Psoas muscle (tissue), 7 donors: ENCODE measurements at regions not wholly inside any gene's neighbourhood (a gene's known extent, or its start where the extent isn't known, plus 50 kb on each side); places are given as distances from the start of the nearest gene placed in this dataset.

Experiments
- ATAC-seq, 4 donors: fragments of 200-7000 bp; cut with Tn5 transposase; one replicate each; pipeline ENCODE4 v1.9.1; 2020; ENCODE audit warnings: moderate library complexity in 3 of 4, mild to moderate bottlenecking in 2 of 4
- DNase-seq, 2 donors: peaks; one replicate each; pipeline ENCODE4 v3.0.0-alpha.2; 2020
- H3K27ac ChIP-seq: fragments of 200-600 bp; one replicate; pipeline ENCODE4 v1.8.0; 2022
- H3K27me3 ChIP-seq, 3 donors: fragments of 200-600 bp in 1 of 3; one replicate each; pipeline versions ENCODE4 v1.6.1 to v1.8.0; 2013 to 2022; ENCODE audit warnings: low read length in 2 of 3, mild to moderate bottlenecking in 2 of 3, moderate library complexity in 1 of 3; ENCODE audit not compliant: insufficient read depth in 3 of 3
- H3K36me3 ChIP-seq, 2 donors: fragments of 200-600 bp in 1 of 2; one replicate each; pipeline versions ENCODE4 v1.6.1 to v1.8.0; 2013 to 2022; ENCODE audit warnings: low read depth in 1 of 2, mild to moderate bottlenecking in 1 of 2, moderate library complexity in 1 of 2; ENCODE audit not compliant: insufficient read depth in 1 of 2
- H3K4me1 ChIP-seq: fragments of 200-600 bp; one replicate; pipeline ENCODE4 v1.8.0; 2022
- H3K4me3 ChIP-seq: fragments of 200-600 bp; one replicate; pipeline ENCODE4 v1.8.0; 2022; ENCODE audit warnings: mild to moderate bottlenecking
- H3K9me3 ChIP-seq: fragments of 200-600 bp; one replicate; pipeline ENCODE4 v1.8.0; 2022
- CTCF ChIP-seq: fragments of 200-600 bp; IDR thresholded peaks from one replicate; pipeline ENCODE4 v1.8.0; 2022; ENCODE audit warnings: antibody characterized with exemption
- WGBS, 3 donors: extraction: QIAGEN DNeasy Blood & Tissue Kit; methylation state at CpG; one replicate each; pipeline versions ENCODE4 v1.1.6 to v1.1.7; 2013; 5-methylcytosine and 5-hydroxymethylcytosine counted together
- intact Hi-C, 2 donors: fragments of 100-400 bp; cut with DNase I; formaldehyde crosslinking; loops; one replicate each; pipeline versions ENCODE4 v1.11.0 to v1.14.2; 2022
- donor health status: healthy with polysubstance abuse.
- donor health status: DM: no; HTN: no; CAD: no; lungs with moderate emphysema.
- donor health status: Bipolar disorder and iron deficiency.
- donor health status: healthy.
- donor health status: DM: yes; HTN: yes; CAD: no.
- donor health status: DM: no; HTN: no; CAD: no.
- donor health status: DM: yes; HTN: yes; CAD: no.

DNA sequence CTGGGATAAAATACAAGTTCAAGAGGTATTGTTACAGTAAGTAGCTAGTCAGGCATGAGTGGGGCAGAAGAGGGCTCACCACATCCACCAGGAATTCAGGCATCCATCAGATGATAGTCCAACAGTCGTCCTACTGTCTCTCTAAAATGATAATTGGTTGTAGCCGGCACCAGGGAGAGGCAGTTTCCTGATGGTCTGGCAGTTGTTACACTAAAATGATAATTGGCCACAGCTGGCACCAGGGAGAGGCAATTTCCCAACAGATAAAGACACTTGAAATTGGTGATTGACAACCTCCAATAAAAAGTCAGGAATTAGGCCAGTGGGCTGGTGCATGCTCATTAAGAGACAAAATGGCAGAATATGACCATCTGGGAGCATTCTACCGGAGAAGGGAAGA is 545.8 kb downstream of the AMY1C start:
- TF ChIP-seq CTCF, result no peak
- 58 to 67% (median 64%) methylated on average over 3 of the region's 3 CpGs for WGBS, 3 donors
- H3K36me3 ChIP-seq, result no peaks in the 10 kb centered on the region
- intact Hi-C loops, result no loop called here
- ATAC-seq, result no peak
- no peaks in the 10 kb centered on the region for H3K27me3 ChIP-seq
- no peaks in the 10 kb centered on the region for H3K9me3 ChIP-seq
- H3K4me1 ChIP-seq, result no peaks in the 10 kb centered on the region
- H3K27ac ChIP-seq, result no peak overlapping the region
- H3K4me3 ChIP-seq, result no peak overlapping the region
- no peak for DNase-seq

- 63 to 70% (median 64%) methylated on average over 1 of the region's 1 CpG for WGBS, 3 donors
- intact Hi-C loops, result no loop called here
- no peak overlapping the region for H3K4me3 ChIP-seq
- DNase-seq (no peak), ATAC-seq (no peak)
- TF ChIP-seq CTCF, result no peak
- H3K27ac ChIP-seq, result no peak overlapping the region
- no peaks in the 10 kb centered on the region for H3K27me3 ChIP-seq
- no peaks in the 10 kb centered on the region for H3K4me1 ChIP-seq
- no peaks in the 10 kb centered on the region for H3K9me3 ChIP-seq
- H3K36me3 ChIP-seq, result no peaks in the 10 kb centered on the region
Observed at GRCh38 chr1:104309673-104310072, 560.0 kb downstream of the AMY1C start.

- no peak for ATAC-seq
Observed at GRCh38 chr1:104315823-104316222, 566.1 kb downstream of the AMY1C start.

GRCh38 chr1:104322131-104322530 is 572.4 kb downstream of the AMY1C start:
- Histone ChIP-seq H3K9me3 (no peaks in the 10 kb centered on the region), H3K27ac (no peak overlapping the region), H3K36me3 (no peaks in the 10 kb centered on the region), H3K4me1 (no peaks in the 10 kb centered on the region), H3K4me3 (no peak overlapping the region), H3K27me3 (no peaks in the 10 kb centered on the region)
- WGBS, 3 donors, result 79 to 87% (median 80%) methylated on average over 2 of the region's 2 CpGs
- intact Hi-C loops, result no loop called here
- DNase-seq, result no peak
- ATAC-seq, result no peak
- TF ChIP-seq CTCF, result no peak

More at GRCh38 chr1:104315823-104316222, 566.1 kb downstream of the AMY1C start:
- intact Hi-C loops, result no loop called here
- WGBS, 3 donors, result 60 to 71% (median 66%) methylated on average over 2 of the region's 2 CpGs
- Histone ChIP-seq H3K36me3 (no peaks in the 10 kb centered on the region), H3K4me3 (no peak overlapping the region), H3K4me1 (no peaks in the 10 kb centered on the region), H3K27ac (no peak overlapping the region), H3K27me3 (no peaks in the 10 kb centered on the region), H3K9me3 (no peaks in the 10 kb centered on the region)
- no peak for TF ChIP-seq CTCF
- DNase-seq, result no peak

- TF ChIP-seq CTCF, result no peak
- WGBS, 3 donors, result 83 to 86% (median 83%) methylated on average over 4 of the region's 4 CpGs
- no peak for DNase-seq
- no peaks in the 10 kb centered on the region for H3K4me1 ChIP-seq
- intact Hi-C loops, result no loop called here
- no peaks in the 10 kb centered on the region for H3K27me3 ChIP-seq
- H3K36me3 ChIP-seq, result no peaks in the 10 kb centered on the region
- H3K4me3 ChIP-seq, result no peak overlapping the region
- no peak for ATAC-seq
- H3K27ac ChIP-seq, result no peak overlapping the region
- H3K9me3 ChIP-seq, result no peaks in the 10 kb centered on the region
Observed at GRCh38 chr1:104329278-104329677, 579.6 kb downstream of the AMY1C start.
